C4-2B (cell line): ENCODE measurements at regions not wholly inside any gene's neighbourhood (a gene's known extent, or its start where the extent isn't known, plus 50 kb on each side); places are given as distances from the start of the nearest gene placed in this dataset.

Source experiments
- ZFX ChIP-seq: fragments of 450-650 bp; IDR thresholded peaks from 2 replicates; pipeline ENCODE4 v1.6.1; 2017
- TF ChIP-seq, protein P1 (sequence below): fragments of 450-650 bp; conservative IDR thresholded peaks from 2 replicates; pipeline ENCODE4 v1.5.1; 2017; ENCODE audit warnings: mild to moderate bottlenecking

DNA sequence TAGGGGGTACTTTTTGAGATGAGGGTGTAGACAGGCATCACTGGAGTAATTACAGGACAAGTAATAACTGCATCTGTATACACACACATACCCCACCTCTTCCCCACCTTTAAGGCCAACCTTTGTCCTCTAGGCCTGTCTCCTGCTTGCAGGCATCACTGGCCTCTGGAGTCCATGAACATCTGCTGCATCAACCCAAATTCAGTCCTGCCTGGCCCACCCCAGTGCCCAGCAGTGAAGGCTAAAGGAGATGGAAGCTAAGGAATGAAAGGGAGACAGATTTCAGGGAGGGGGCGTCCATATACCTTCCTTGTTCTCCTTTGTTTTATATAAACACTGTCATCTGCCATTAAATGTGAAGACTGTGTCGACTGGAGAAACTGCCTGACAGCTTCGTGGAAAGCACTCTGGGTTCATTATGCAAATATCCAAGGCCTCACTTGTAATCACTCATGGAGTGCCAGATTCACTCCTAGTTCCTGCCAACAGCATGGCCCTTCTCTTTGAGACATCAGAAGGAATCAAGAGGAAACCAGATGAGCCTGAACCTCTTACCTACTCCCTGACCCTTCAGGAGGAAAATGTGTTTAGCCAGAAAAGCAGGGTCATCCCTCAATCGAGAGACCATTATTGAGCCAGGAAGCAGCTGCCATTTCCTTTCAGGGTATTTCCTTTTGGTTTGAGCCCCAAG is 64.4 kb downstream of the SERPINA3 start:
- TF ChIP-seq ZFX: no peak
- TF ChIP-seq, protein P1, sequence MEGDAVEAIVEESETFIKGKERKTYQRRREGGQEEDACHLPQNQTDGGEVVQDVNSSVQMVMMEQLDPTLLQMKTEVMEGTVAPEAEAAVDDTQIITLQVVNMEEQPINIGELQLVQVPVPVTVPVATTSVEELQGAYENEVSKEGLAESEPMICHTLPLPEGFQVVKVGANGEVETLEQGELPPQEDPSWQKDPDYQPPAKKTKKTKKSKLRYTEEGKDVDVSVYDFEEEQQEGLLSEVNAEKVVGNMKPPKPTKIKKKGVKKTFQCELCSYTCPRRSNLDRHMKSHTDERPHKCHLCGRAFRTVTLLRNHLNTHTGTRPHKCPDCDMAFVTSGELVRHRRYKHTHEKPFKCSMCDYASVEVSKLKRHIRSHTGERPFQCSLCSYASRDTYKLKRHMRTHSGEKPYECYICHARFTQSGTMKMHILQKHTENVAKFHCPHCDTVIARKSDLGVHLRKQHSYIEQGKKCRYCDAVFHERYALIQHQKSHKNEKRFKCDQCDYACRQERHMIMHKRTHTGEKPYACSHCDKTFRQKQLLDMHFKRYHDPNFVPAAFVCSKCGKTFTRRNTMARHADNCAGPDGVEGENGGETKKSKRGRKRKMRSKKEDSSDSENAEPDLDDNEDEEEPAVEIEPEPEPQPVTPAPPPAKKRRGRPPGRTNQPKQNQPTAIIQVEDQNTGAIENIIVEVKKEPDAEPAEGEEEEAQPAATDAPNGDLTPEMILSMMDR: no peak
